ENCODE measurements at regions not wholly inside any gene's neighbourhood (a gene's known extent, or its start where the extent isn't known, plus 50 kb on each side); places are given as distances from the start of the nearest gene placed in this dataset.

DNA sequence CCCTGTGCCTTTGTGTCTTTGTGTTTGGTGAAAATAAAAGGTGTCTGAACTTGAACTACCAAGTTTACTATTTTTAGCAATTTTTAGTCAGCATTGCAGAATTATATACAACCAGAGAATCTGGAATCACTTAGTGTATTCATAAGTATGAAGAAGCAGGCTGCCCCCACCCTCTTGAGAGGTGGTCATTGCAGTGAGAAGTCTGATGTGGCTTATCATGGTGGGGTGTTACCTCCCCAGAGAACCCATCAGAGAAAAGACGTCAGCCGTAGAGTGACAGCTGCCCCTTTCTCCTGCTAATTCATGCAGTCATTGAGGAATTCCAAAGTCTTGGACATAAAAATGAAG, 66.0 kb downstream of the BOLA3 start:
- H3K4me3 ChIP-seq (replicated peaks in 1 of 4; ENCODE audit: control extremely low read depth in 1 of 4, insufficient read depth in 1 of 4, low read depth in 3 of 4, low read length in 4 of 4), result no peak overlapping the region
- TF ChIP-seq EZH2 (IDR thresholded peaks at IDR 0.05; ENCODE audit: low read length, missing control alignments), result no peak
- TF ChIP-seq, protein P1, sequence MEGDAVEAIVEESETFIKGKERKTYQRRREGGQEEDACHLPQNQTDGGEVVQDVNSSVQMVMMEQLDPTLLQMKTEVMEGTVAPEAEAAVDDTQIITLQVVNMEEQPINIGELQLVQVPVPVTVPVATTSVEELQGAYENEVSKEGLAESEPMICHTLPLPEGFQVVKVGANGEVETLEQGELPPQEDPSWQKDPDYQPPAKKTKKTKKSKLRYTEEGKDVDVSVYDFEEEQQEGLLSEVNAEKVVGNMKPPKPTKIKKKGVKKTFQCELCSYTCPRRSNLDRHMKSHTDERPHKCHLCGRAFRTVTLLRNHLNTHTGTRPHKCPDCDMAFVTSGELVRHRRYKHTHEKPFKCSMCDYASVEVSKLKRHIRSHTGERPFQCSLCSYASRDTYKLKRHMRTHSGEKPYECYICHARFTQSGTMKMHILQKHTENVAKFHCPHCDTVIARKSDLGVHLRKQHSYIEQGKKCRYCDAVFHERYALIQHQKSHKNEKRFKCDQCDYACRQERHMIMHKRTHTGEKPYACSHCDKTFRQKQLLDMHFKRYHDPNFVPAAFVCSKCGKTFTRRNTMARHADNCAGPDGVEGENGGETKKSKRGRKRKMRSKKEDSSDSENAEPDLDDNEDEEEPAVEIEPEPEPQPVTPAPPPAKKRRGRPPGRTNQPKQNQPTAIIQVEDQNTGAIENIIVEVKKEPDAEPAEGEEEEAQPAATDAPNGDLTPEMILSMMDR (conservative IDR thresholded peaks at IDR 0.05 in 1 of 2, IDR thresholded peaks at IDR 0.05 in 1 of 2; ENCODE audit: low read depth in 1 of 2, low read length in 2 of 2), result no peak
- no peaks in the 10 kb centered on the region for H3K79me2 ChIP-seq (ENCODE audit: control insufficient read depth, insufficient read depth, low read length)
- no peaks in the 10 kb centered on the region for H3K9me3 ChIP-seq (ENCODE audit: control insufficient read depth, insufficient read depth, low read depth, low read length)
- no peak overlapping the region for H2AFZ ChIP-seq (ENCODE audit: low read length)
- peaks cover 10% of the 10 kb centered on the region for H3K4me1 ChIP-seq (ENCODE audit: control insufficient read depth, extremely low read depth, insufficient read depth, low read length)
- H3K27me3 ChIP-seq (ENCODE audit: control insufficient read depth, insufficient read depth, low read length), result no peaks in the 10 kb centered on the region
- no peaks in the 10 kb centered on the region for H3K36me3 ChIP-seq (ENCODE audit: control insufficient read depth, insufficient read depth, low read length)
- no peak overlapping the region for H3K4me2 ChIP-seq (ENCODE audit: extremely low read depth, insufficient read depth, low read length)
- H3K9ac ChIP-seq (ENCODE audit: insufficient read depth, low read length), result no peak overlapping the region
- H3K27ac ChIP-seq (ENCODE audit: insufficient read depth, low read length), result no peak overlapping the region
- no peak for DNase-seq (ENCODE audit: low read depth in 2 of 2)
- H4K20me1 ChIP-seq (ENCODE audit: control insufficient read depth, extremely low read depth, insufficient read depth, low read length), result no peaks in the 10 kb centered on the region

DNA sequence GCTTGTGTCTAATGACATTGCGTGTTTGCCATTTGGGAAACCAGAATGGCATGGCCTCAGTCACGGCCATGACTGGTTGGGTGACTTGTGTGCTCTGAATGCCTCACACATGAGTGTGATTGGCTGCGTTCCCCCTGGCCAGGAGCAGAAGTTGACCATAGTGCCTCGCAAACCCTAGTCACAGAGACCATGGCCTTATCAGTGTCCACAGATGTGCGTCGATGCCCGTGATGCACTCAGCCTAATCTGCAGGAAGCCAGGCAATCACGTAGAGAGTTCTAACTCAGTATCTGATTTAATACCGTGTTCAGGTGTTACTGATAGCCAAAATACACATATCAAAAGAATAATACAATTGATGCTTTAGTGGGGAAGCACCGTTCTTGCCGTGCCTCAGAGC, 64.0 kb downstream of the BOLA3 start:
- no peaks in the 10 kb centered on the region for H3K79me2 ChIP-seq (ENCODE audit: control insufficient read depth, insufficient read depth, low read length)
- no peak overlapping the region for H3K4me3 ChIP-seq (replicated peaks in 1 of 4; ENCODE audit: control extremely low read depth in 1 of 4, insufficient read depth in 1 of 4, low read depth in 3 of 4, low read length in 4 of 4)
- no peak overlapping the region for H3K27ac ChIP-seq (ENCODE audit: insufficient read depth, low read length)
- H3K4me2 ChIP-seq (ENCODE audit: extremely low read depth, insufficient read depth, low read length), result no peak overlapping the region
- TF ChIP-seq, protein P1 (conservative IDR thresholded peaks at IDR 0.05 in 1 of 2, IDR thresholded peaks at IDR 0.05 in 1 of 2; ENCODE audit: low read depth in 1 of 2, low read length in 2 of 2), result no peak
- TF ChIP-seq EZH2 (IDR thresholded peaks at IDR 0.05; ENCODE audit: low read length, missing control alignments), result no peak
- no peak overlapping the region for H3K9ac ChIP-seq (ENCODE audit: insufficient read depth, low read length)
- DNase-seq (ENCODE audit: low read depth in 2 of 2), result no peak
- H3K4me1 ChIP-seq (ENCODE audit: control insufficient read depth, extremely low read depth, insufficient read depth, low read length), result peaks cover 10% of the 10 kb centered on the region
- H2AFZ ChIP-seq (ENCODE audit: low read length), result no peak overlapping the region
- no peaks in the 10 kb centered on the region for H3K36me3 ChIP-seq (ENCODE audit: control insufficient read depth, insufficient read depth, low read length)
- H4K20me1 ChIP-seq (ENCODE audit: control insufficient read depth, extremely low read depth, insufficient read depth, low read length), result no peaks in the 10 kb centered on the region
- no peaks in the 10 kb centered on the region for H3K9me3 ChIP-seq (ENCODE audit: control insufficient read depth, insufficient read depth, low read depth, low read length)
- no peaks in the 10 kb centered on the region for H3K27me3 ChIP-seq (ENCODE audit: control insufficient read depth, insufficient read depth, low read length)

All from fibroblast of lung (primary cell).